H9 (cell line): ENCODE measurements at regions not wholly inside any gene's neighbourhood (a gene's known extent, or its start where the extent isn't known, plus 50 kb on each side); places are given as distances from the start of the nearest gene placed in this dataset.
"Not testable (repeated sequence)": the region's sequence is repeated elsewhere in the genome, so short reads cannot be mapped to it uniquely, and the experiment has no call there.

Experiments used
- DNase-seq: peaks from one replicate; pipeline ENCODE4 v3.0.0-alpha.2; 2017
- H2AFZ ChIP-seq: one replicate; pipeline ENCODE4 v1.6.1; 2013; ENCODE audit warnings: mild to moderate bottlenecking, low read length, control low read depth, moderate library complexity
- H2AK5ac ChIP-seq: 2 replicates; pipeline ENCODE4 v1.6.1; 2013; ENCODE audit warnings: low read length, control low read depth, mixed read lengths; ENCODE audit not compliant: insufficient read length
- H2BK120ac ChIP-seq: one replicate; pipeline ENCODE4 v1.6.1; 2013; ENCODE audit warnings: low read depth, mild to moderate bottlenecking, low read length, control low read depth, inconsistent platforms; ENCODE audit not compliant: poor library complexity, severe bottlenecking
- H2BK12ac ChIP-seq: 2 replicates; pipeline ENCODE4 v1.6.1; 2013; ENCODE audit warnings: low read length, control low read depth, mixed read lengths, low read depth; ENCODE audit not compliant: insufficient read length
- H2BK15ac ChIP-seq: 2 replicates; pipeline ENCODE4 v1.6.1; 2013; ENCODE audit warnings: low read depth, low read length, control low read depth
- H2BK20ac ChIP-seq: one replicate; pipeline ENCODE4 v1.6.1; 2013; ENCODE audit warnings: low read depth, mild to moderate bottlenecking, low read length, control low read depth, inconsistent platforms; ENCODE audit not compliant: poor library complexity, severe bottlenecking
- H2BK5ac ChIP-seq: 2 replicates; pipeline ENCODE4 v1.6.1; 2013; ENCODE audit warnings: low read length, control low read depth, mixed read lengths; ENCODE audit not compliant: insufficient read length
- H3K14ac ChIP-seq: 2 replicates; pipeline ENCODE4 v1.6.1; 2013; ENCODE audit warnings: low read length, control low read depth; ENCODE audit not compliant: insufficient read depth
- H3K18ac ChIP-seq: 2 replicates; pipeline ENCODE4 v1.6.1; 2013; ENCODE audit warnings: low read depth, mild to moderate bottlenecking, mixed read lengths, low read length, control low read depth; ENCODE audit not compliant: insufficient read length
- H3K23ac ChIP-seq: 2 replicates; pipeline ENCODE4 v1.6.1; 2013; ENCODE audit warnings: low read length, control low read depth, mixed read lengths, low read depth; ENCODE audit not compliant: insufficient read length
- H3K23me2 ChIP-seq: 2 replicates; pipeline ENCODE4 v1.6.1; 2013; ENCODE audit warnings: low read depth, mild to moderate bottlenecking, mixed read lengths, low read length, control low read depth; ENCODE audit not compliant: insufficient read length, poor library complexity, severe bottlenecking
- H3K27ac ChIP-seq: 2 replicates; pipeline ENCODE4 v1.5.1; 2013; ENCODE audit warnings: low read length, control low read depth, mixed read lengths, low read depth; ENCODE audit not compliant: insufficient read length
- H3K27me3 ChIP-seq: 2 replicates; pipeline ENCODE4 v1.6.1; 2013; ENCODE audit warnings: low read length, control low read depth, inconsistent platforms; ENCODE audit not compliant: insufficient read depth
- H3K4ac ChIP-seq: 2 replicates; pipeline ENCODE4 v1.6.1; 2013; ENCODE audit warnings: low read depth, mild to moderate bottlenecking, control low read depth, inconsistent platforms, low read length, moderate library complexity
- H3K4me1 ChIP-seq: 2 replicates; pipeline ENCODE4 v1.6.1; 2013; ENCODE audit warnings: low read length, control low read depth, inconsistent platforms; ENCODE audit not compliant: insufficient read depth
- H3K4me2 ChIP-seq: 2 replicates; pipeline ENCODE4 v1.6.1; 2013; ENCODE audit warnings: low read length, control low read depth, mixed read lengths; ENCODE audit not compliant: insufficient read length, insufficient read depth
- H3K56ac ChIP-seq: 2 replicates; pipeline ENCODE4 v1.6.1; 2013; ENCODE audit warnings: low read depth, mild to moderate bottlenecking, mixed read lengths, low read length, control low read depth; ENCODE audit not compliant: insufficient read length
- H3K79me1 ChIP-seq: 2 replicates; pipeline ENCODE4 v1.6.1; 2013; ENCODE audit warnings: low read depth, mild to moderate bottlenecking, moderate library complexity, low read length, control low read depth, inconsistent platforms; ENCODE audit not compliant: insufficient read depth, poor library complexity, severe bottlenecking
- H3K79me2 ChIP-seq: 2 replicates; pipeline ENCODE4 v1.6.1; 2013; ENCODE audit warnings: low read length, control low read depth, inconsistent platforms; ENCODE audit not compliant: insufficient read depth
- H3K9ac ChIP-seq: 2 replicates; pipeline ENCODE4 v1.6.1; 2013; ENCODE audit warnings: low read length, control low read depth, mixed read lengths; ENCODE audit not compliant: insufficient read length; ENCODE audit errors: extremely low read depth
- H3K9me3 ChIP-seq: one replicate; pipeline ENCODE4 v1.6.1; 2013; ENCODE audit warnings: low read depth, low read length, inconsistent platforms; ENCODE audit not compliant: control insufficient read depth
- H3T11ph ChIP-seq: one replicate; pipeline ENCODE4 v1.6.1; 2013; ENCODE audit warnings: mild to moderate bottlenecking, low read length, control low read depth, inconsistent platforms
- H4K20me1 ChIP-seq: one replicate; pipeline ENCODE4 v1.6.1; 2013; ENCODE audit not compliant: control insufficient read depth, insufficient read length, insufficient read depth
- H4K5ac ChIP-seq: 2 replicates; pipeline ENCODE4 v1.6.1; 2013; ENCODE audit warnings: low read depth, mild to moderate bottlenecking, mixed read lengths, low read length, control low read depth; ENCODE audit not compliant: insufficient read length
- H4K8ac ChIP-seq: replicated peaks from 2 replicates; pipeline ENCODE4 v1.6.1; 2013; ENCODE audit warnings: low read length, control low read depth, mixed read lengths, low read depth; ENCODE audit not compliant: insufficient read length
- H4K91ac ChIP-seq: 2 replicates; pipeline ENCODE4 v1.6.1; 2013; ENCODE audit warnings: low read depth, mild to moderate bottlenecking, moderate library complexity, mixed read lengths, low read length, control low read depth; ENCODE audit not compliant: insufficient read length
- H3K27ac Mint-ChIP-seq, 3 experiments: 2 replicates in 2 of 3; 3 replicates in 1 of 3; pipeline ENCODE4 v1.8.0; 2020 to 2021; ENCODE audit warnings: mixed read lengths in 3 of 3, mild to moderate bottlenecking in 1 of 3, moderate library complexity in 1 of 3
- H3K27me3 Mint-ChIP-seq: 2 replicates; pipeline ENCODE4 v1.8.0; 2021; ENCODE audit warnings: low read depth, mild to moderate bottlenecking, moderate library complexity, mixed read lengths
- H3K36me3 Mint-ChIP-seq, 3 experiments: 2 replicates in 2 of 3; 3 replicates in 1 of 3; pipeline ENCODE4 v1.8.0; 2020 to 2021; ENCODE audit warnings: low read depth in 3 of 3, mixed read lengths in 3 of 3; ENCODE audit not compliant: insufficient read depth in 1 of 3
- H3K4me1 Mint-ChIP-seq, 2 experiments: 2 replicates each; pipeline ENCODE4 v1.8.0; 2020; ENCODE audit warnings: mixed read lengths in 2 of 2
- H3K4me3 Mint-ChIP-seq, 2 experiments: 2 replicates in 1 of 2; 3 replicates in 1 of 2; pipeline ENCODE4 v1.8.0; 2020 to 2021; ENCODE audit warnings: mild to moderate bottlenecking in 2 of 2, mixed read lengths in 2 of 2, moderate library complexity in 1 of 2
- H3K9me3 Mint-ChIP-seq, 2 experiments: 2 replicates in 1 of 2; 3 replicates in 1 of 2; pipeline ENCODE4 v1.8.0; 2020; ENCODE audit warnings: mild to moderate bottlenecking in 2 of 2, mixed read lengths in 2 of 2, moderate library complexity in 1 of 2
- WGBS: extraction: QIAGEN DNeasy Blood & Tissue Kit; methylation state at CpG from one replicate; pipeline ENCODE4 v1.1.7; 2013; ENCODE audit warnings: missing lambda C conversion rate, low lambda C conversion rate, mixed read lengths; ENCODE audit not compliant: insufficient read length; ENCODE audit errors: extremely low coverage; 5-methylcytosine and 5-hydroxymethylcytosine counted together
- TF ChIP-seq, protein P1 (sequence below): fragments of 200-600 bp; sonication (generic); conservative IDR thresholded peaks from 3 replicates; pipeline ENCODE4 v1.8.0; 2021; ENCODE audit warnings: antibody characterized with exemption, mild to moderate bottlenecking

DNA sequence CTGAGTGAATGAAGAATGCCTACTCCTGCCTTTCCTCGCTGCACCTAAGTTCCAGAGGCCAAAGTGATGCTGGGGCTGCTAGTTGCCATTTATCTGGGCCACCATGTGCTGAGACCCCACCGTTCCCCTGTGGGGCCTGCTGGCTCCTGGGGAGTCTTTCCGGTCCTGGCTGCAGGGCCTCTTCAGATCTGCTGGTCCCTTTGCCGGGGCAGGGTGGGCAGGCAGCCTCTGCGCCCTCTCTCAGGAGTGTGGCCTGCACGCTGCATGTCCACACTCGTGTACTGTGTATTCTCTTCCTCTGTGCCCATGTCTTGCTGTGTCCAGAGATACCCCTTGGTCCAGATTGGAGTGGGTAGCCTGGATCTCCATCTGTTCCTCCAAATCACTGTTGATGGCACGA is 151.8 kb upstream of the MED13 start:
- Mint-ChIP-seq H3K36me3 (0 out of 7 replicates have a peak, but pooled peaks cover 0 to 3% (median 0%) of the 10 kb centered on the region in 3 experiments), H3K9me3 (peaks cover 4 to 7% of the 10 kb centered on the region in 2 experiments; a peak in 4 of 5 replicates), H3K4me3 (no peak overlapping the region), H3K4me1 (no peaks in the 10 kb centered on the region), H3K27me3 (no peaks in the 10 kb centered on the region), H3K27ac (no peak overlapping the region; a peak in 1 of 7 replicates)
- Histone ChIP-seq H4K91ac (no peak overlapping the region), H2BK20ac (no peak overlapping the region), H3K79me1 (no peaks in the 10 kb centered on the region), H3K9ac (no peak overlapping the region), H3K79me2 (no peaks in the 10 kb centered on the region), H3K27me3 (no peaks in the 10 kb centered on the region), H3K14ac (no peak overlapping the region), H3T11ph (no peak overlapping the region), H2BK120ac (no peak overlapping the region), H2AFZ (no peak overlapping the region), H2AK5ac (no peak overlapping the region), H3K4me1 (no peaks in the 10 kb centered on the region), H3K4me2 (no peak overlapping the region), H4K8ac (no peak overlapping the region), H3K23ac (no peak overlapping the region), H3K9me3 (no peaks in the 10 kb centered on the region), H2BK12ac (no peak overlapping the region), H3K23me2 (no peaks in the 10 kb centered on the region), H3K18ac (no peak overlapping the region), H3K56ac (no peak overlapping the region), H4K5ac (no peak overlapping the region), H3K4ac (no peak overlapping the region), H2BK15ac (no peak overlapping the region), H4K20me1 (no peaks in the 10 kb centered on the region), H3K27ac (no peak overlapping the region), H2BK5ac (no peak overlapping the region)
- DNase-seq, result no peak
- no CpG with 5 or more reads among the region's 8 CpGs for WGBS
- TF ChIP-seq, protein P1, sequence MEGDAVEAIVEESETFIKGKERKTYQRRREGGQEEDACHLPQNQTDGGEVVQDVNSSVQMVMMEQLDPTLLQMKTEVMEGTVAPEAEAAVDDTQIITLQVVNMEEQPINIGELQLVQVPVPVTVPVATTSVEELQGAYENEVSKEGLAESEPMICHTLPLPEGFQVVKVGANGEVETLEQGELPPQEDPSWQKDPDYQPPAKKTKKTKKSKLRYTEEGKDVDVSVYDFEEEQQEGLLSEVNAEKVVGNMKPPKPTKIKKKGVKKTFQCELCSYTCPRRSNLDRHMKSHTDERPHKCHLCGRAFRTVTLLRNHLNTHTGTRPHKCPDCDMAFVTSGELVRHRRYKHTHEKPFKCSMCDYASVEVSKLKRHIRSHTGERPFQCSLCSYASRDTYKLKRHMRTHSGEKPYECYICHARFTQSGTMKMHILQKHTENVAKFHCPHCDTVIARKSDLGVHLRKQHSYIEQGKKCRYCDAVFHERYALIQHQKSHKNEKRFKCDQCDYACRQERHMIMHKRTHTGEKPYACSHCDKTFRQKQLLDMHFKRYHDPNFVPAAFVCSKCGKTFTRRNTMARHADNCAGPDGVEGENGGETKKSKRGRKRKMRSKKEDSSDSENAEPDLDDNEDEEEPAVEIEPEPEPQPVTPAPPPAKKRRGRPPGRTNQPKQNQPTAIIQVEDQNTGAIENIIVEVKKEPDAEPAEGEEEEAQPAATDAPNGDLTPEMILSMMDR, result no peak

DNA sequence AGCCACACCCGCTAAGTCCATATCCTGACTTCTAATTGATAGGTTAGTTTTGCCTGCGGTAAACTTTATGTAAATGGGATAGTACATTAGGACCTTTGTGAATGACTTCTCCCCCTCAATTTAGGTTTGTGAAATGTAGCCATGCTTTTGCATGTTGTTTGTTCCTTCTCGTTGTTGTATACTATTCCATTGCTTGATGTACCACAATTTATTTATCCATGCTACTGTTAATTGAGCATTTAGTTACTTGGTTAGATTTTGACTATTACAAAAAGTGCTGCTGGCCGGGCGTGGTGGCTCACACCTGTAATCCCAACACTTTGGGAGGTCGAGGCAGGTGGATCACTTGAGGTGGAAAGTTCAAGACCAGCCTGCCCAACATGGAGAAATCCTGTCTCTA is 150.8 kb upstream of the MED13 start:
- no CpG with 5 or more reads among the region's 6 CpGs for WGBS
- not testable (repeated sequence) for H3K9me3 ChIP-seq

More for the DNA sequence above, 150.8 kb upstream of the MED13 start:
- not testable (repeated sequence) for H3K79me2 ChIP-seq, H3K9me3 Mint-ChIP-seq, H3K4me1 Mint-ChIP-seq, H3K27me3 Mint-ChIP-seq, H4K20me1 ChIP-seq, H2AK5ac ChIP-seq, H3T11ph ChIP-seq, H3K4me1 ChIP-seq, H3K18ac ChIP-seq, H2AFZ ChIP-seq, H3K23me2 ChIP-seq, H2BK120ac ChIP-seq, H2BK15ac ChIP-seq, H3K27me3 ChIP-seq, H3K4ac ChIP-seq, DNase-seq, H4K91ac ChIP-seq, H2BK5ac ChIP-seq, H3K79me1 ChIP-seq, H3K23ac ChIP-seq, H3K4me2 ChIP-seq, H3K36me3 Mint-ChIP-seq, H3K9ac ChIP-seq, H3K56ac ChIP-seq, H3K27ac Mint-ChIP-seq, H3K27ac ChIP-seq, H4K8ac ChIP-seq, H3K4me3 Mint-ChIP-seq, H2BK20ac ChIP-seq, H4K5ac ChIP-seq, H3K14ac ChIP-seq, H2BK12ac ChIP-seq
